ENCODE measurements at regions not wholly inside any gene's neighbourhood (a gene's known extent, or its start where the extent isn't known, plus 50 kb on each side); places are given as distances from the start of the nearest gene placed in this dataset.

GRCh38 chr11:101187748-101188147 lies 58.1 kb upstream of the PGR start:
- no peak for TF ChIP-seq CTCF (IDR thresholded peaks at IDR 0.05)
- no peak for TF ChIP-seq POLR2A (IDR thresholded peaks at IDR 0.05)
